Neuronal stem cell (in vitro differentiated cells): ENCODE measurements at regions not wholly inside any gene's neighbourhood (a gene's known extent, or its start where the extent isn't known, plus 50 kb on each side); places are given as distances from the start of the nearest gene placed in this dataset.

ENCODE experiments used
- DNase-seq: peaks from one replicate; pipeline ENCODE4 v3.0.0-alpha.2; 2013; ENCODE audit warnings: low spot score
- H2AFZ ChIP-seq: one replicate; pipeline ENCODE4 v1.6.1; 2013; ENCODE audit warnings: mild to moderate bottlenecking, low read length, inconsistent platforms
- H2AK5ac ChIP-seq: 2 replicates; pipeline ENCODE4 v1.6.1; 2013; ENCODE audit warnings: low read depth, mild to moderate bottlenecking, inconsistent platforms, low read length, moderate library complexity, mixed read lengths
- H2BK120ac ChIP-seq: 2 replicates; pipeline ENCODE4 v1.6.1; 2013; ENCODE audit warnings: low read depth, mild to moderate bottlenecking, inconsistent platforms, low read length, moderate library complexity, mixed read lengths
- H2BK12ac ChIP-seq: one replicate; pipeline ENCODE4 v1.6.1; 2013; ENCODE audit warnings: low read length, inconsistent platforms
- H2BK15ac ChIP-seq: 2 replicates; pipeline ENCODE4 v1.6.1; 2013; ENCODE audit warnings: mild to moderate bottlenecking, low read length, inconsistent platforms, mixed read lengths
- H2BK5ac ChIP-seq: one replicate; pipeline ENCODE4 v1.6.1; 2013; ENCODE audit warnings: inconsistent platforms, mild to moderate bottlenecking, low read length, moderate library complexity
- H3K14ac ChIP-seq: one replicate; pipeline ENCODE4 v1.6.1; 2013; ENCODE audit warnings: low read length, inconsistent platforms
- H3K18ac ChIP-seq: 2 replicates; pipeline ENCODE4 v1.6.1; 2013; ENCODE audit warnings: low read length, inconsistent platforms
- H3K23ac ChIP-seq: 2 replicates; pipeline ENCODE4 v1.6.1; 2013; ENCODE audit warnings: low read depth, mild to moderate bottlenecking, mixed read lengths, low read length, inconsistent platforms; ENCODE audit not compliant: poor library complexity
- H3K27ac ChIP-seq: replicated peaks from 3 replicates; pipeline ENCODE4 v1.5.1; 2013; ENCODE audit warnings: low read length, inconsistent platforms
- H3K27me3 ChIP-seq, 3 experiments: 2 replicates each; pipeline ENCODE4 v1.6.1; 2013; ENCODE audit warnings: low read length in 3 of 3, mild to moderate bottlenecking in 2 of 3, inconsistent platforms in 1 of 3, low read depth in 1 of 3, mixed read lengths in 1 of 3, moderate library complexity in 1 of 3; ENCODE audit not compliant: control insufficient read depth in 3 of 3, insufficient read depth in 3 of 3
- H3K36me3 ChIP-seq, 2 donors: replicated peaks in 1 of 2; 2 replicates each; pipeline ENCODE4 v1.6.1; 2013; ENCODE audit warnings: low read length in 2 of 2; ENCODE audit not compliant: control insufficient read depth in 2 of 2, insufficient read depth in 2 of 2
- H3K4ac ChIP-seq: 2 replicates; pipeline ENCODE4 v1.6.1; 2013; ENCODE audit warnings: inconsistent platforms, mild to moderate bottlenecking, low read length, moderate library complexity
- H3K4me1 ChIP-seq, 2 donors: 1 replicate in 1 of 2; 2 replicates in 1 of 2; pipeline ENCODE4 v1.6.1; 2013; ENCODE audit warnings: low read length in 2 of 2, low read depth in 1 of 2; ENCODE audit not compliant: control insufficient read depth in 2 of 2, insufficient read depth in 1 of 2
- H3K4me2 ChIP-seq: one replicate; pipeline ENCODE4 v1.6.1; 2013; ENCODE audit warnings: mild to moderate bottlenecking, low read length, inconsistent platforms; ENCODE audit not compliant: insufficient read depth, poor library complexity, severe bottlenecking
- H3K4me3 ChIP-seq, 2 donors: 2 replicates each; pipeline ENCODE4 v1.5.1; 2013; ENCODE audit warnings: low read length in 2 of 2, mild to moderate bottlenecking in 2 of 2, inconsistent platforms in 1 of 2, moderate library complexity in 1 of 2
- H3K79me1 ChIP-seq: one replicate; pipeline ENCODE4 v1.6.1; 2013; ENCODE audit warnings: low read depth, mild to moderate bottlenecking, inconsistent platforms, low read length, moderate library complexity
- H3K9ac ChIP-seq: one replicate; pipeline ENCODE4 v1.6.1; 2013; ENCODE audit warnings: mild to moderate bottlenecking, low read depth, low read length, inconsistent platforms; ENCODE audit not compliant: poor library complexity
- H3K9me3 ChIP-seq, 2 donors: replicated peaks in 1 of 2; 2 replicates each; pipeline versions ENCODE3 to v1.6.1; 2013; ENCODE audit warnings: low read length in 2 of 2, mild to moderate bottlenecking in 2 of 2, inconsistent platforms in 1 of 2, low read depth in 1 of 2, mixed read lengths in 1 of 2, moderate library complexity in 1 of 2; ENCODE audit not compliant: control insufficient read depth in 2 of 2, insufficient read depth in 1 of 2
- H4K8ac ChIP-seq: one replicate; pipeline ENCODE4 v1.6.1; 2013; ENCODE audit warnings: low read depth, mild to moderate bottlenecking, inconsistent platforms, low read length, moderate library complexity
- H4K91ac ChIP-seq: one replicate; pipeline ENCODE4 v1.6.1; 2013; ENCODE audit warnings: low read length, low read depth, mild to moderate bottlenecking, inconsistent platforms; ENCODE audit not compliant: poor library complexity
- WGBS, 2 donors: extraction: QIAGEN DNeasy Blood & Tissue Kit; methylation state at CpG; one replicate each; pipeline ENCODE4 v1.1.7; 2013; ENCODE audit warnings: missing lambda C conversion rate in 2 of 2, mixed read lengths in 1 of 2; ENCODE audit not compliant: insufficient read length in 2 of 2, insufficient replicate concordance in 1 of 2; ENCODE audit errors: extremely low coverage in 2 of 2; 5-methylcytosine and 5-hydroxymethylcytosine counted together

DNA sequence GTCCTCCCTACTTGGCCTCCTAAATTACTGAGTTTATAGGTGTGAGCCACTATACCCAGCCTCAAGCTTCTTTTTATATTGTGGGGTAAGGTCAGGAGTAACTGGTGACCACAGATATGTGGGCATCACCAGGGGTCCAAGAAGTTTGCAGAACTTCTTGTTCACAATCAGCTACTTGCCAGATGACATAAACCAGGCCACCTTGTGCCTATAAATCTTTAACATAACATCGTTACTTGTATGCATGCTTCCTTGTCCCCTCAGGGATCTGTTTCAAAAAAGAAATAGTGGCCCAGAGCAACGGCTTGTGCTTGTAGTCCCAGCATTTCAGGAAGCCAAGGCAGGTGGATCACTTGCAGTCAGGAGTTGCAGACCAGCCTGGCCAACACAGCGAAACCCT, 115.1 kb upstream of the FAM174B start:
- no peak overlapping the region for H3K9ac ChIP-seq
- no peak overlapping the region for H2AFZ ChIP-seq
- H3K18ac ChIP-seq, result no peak overlapping the region
- no peak overlapping the region for H2BK12ac ChIP-seq
- no peaks in the 10 kb centered on the region for H3K4me1 ChIP-seq
- H3K4me2 ChIP-seq, result no peak overlapping the region
- no peak for DNase-seq
- no peak overlapping the region for H4K91ac ChIP-seq
- H2AK5ac ChIP-seq, result no peak overlapping the region
- no CpG with 5 or more reads among the region's 3 CpGs for WGBS, 2 donors
- no peaks in the 10 kb centered on the region for H3K27me3 ChIP-seq
- no peak overlapping the region for H3K23ac ChIP-seq
- no peaks in the 10 kb centered on the region for H3K9me3 ChIP-seq
- H2BK5ac ChIP-seq, result no peak overlapping the region
- H3K36me3 ChIP-seq, result no peaks in the 10 kb centered on the region
- H2BK15ac ChIP-seq, result no peak overlapping the region
- H3K14ac ChIP-seq, result no peak overlapping the region
- no peak overlapping the region for H3K27ac ChIP-seq
- no peak overlapping the region for H3K4me3 ChIP-seq
- no peak overlapping the region for H3K4ac ChIP-seq
- H3K79me1 ChIP-seq, result no peaks in the 10 kb centered on the region
- H2BK120ac ChIP-seq, result no peak overlapping the region
- H4K8ac ChIP-seq, result no peak overlapping the region

DNA sequence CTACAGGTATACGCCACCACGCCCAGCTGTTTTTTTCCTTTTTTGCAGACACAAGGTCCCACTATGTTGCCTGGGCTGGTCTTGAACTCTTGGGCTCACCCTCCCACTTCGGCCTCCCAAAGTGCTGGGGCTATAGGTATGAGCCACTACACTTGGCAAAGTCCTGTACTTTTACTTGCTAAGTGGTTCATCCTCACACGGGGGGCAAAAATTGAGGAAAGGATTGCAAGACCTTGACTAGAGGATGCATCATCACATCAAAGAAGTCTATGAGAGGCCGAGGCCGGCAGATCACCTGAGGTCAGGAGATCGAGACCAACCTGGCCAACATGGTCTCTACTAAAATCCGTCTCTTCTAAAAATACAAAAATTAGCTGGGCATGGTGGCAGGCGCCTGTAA, 116.5 kb upstream of the FAM174B start:
- no peaks in the 10 kb centered on the region for H3K36me3 ChIP-seq
- H3K4me3 ChIP-seq, result no peak overlapping the region
- no peak overlapping the region for H2AFZ ChIP-seq
- no peak overlapping the region for H4K8ac ChIP-seq
- no peaks in the 10 kb centered on the region for H3K79me1 ChIP-seq
- H3K18ac ChIP-seq, result no peak overlapping the region
- no peaks in the 10 kb centered on the region for H3K27me3 ChIP-seq
- no peak overlapping the region for H3K4me2 ChIP-seq
- no peak for DNase-seq
- no peak overlapping the region for H2BK5ac ChIP-seq
- H2BK15ac ChIP-seq, result no peak overlapping the region
- H3K4me1 ChIP-seq, result no peaks in the 10 kb centered on the region
- no peak overlapping the region for H3K27ac ChIP-seq
- H4K91ac ChIP-seq, result no peak overlapping the region
- no peak overlapping the region for H3K23ac ChIP-seq
- H2BK120ac ChIP-seq, result no peak overlapping the region
- no CpG with 5 or more reads among the region's 9 CpGs for whole genome bisulfite sequencing, 2 donors
- no peak overlapping the region for H2AK5ac ChIP-seq
- H3K9me3 ChIP-seq, result no peaks in the 10 kb centered on the region
- no peak overlapping the region for H3K14ac ChIP-seq
- no peak overlapping the region for H3K9ac ChIP-seq
- H3K4ac ChIP-seq, result no peak overlapping the region
- no peak overlapping the region for H2BK12ac ChIP-seq

DNA sequence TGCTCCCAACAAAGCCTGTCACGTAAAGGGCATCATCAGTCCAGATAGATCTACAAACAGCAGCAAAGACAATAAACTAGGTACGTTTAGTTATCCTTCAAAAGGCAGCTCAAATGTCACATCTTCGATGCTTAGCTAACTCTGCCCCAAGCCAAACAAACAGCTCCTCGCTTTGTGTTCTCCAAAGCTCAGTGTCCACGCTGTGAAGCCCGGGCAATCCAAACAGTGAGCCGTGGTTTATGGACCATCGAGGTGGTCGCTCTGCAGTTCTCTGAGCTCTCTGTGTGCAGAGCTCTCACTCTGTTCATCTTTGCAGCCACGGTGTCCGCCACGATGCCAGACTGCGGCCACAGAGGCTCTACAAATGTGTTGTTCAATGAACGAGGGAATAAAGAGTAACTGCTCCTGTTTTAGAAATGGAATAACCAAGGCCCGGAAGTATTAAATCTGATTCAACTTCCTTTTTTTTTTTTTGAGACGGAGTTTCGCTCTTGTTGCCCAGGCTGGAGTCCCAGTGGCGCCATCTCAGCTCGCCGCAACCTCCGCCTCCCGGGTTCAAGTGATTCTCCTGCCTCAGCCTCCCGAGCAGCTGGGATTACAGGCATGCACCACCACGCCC, 117.2 kb upstream of the FAM174B start:
- Histone ChIP-seq H2BK120ac (no peak overlapping the region), H2AFZ (no peak overlapping the region), H3K18ac (no peak overlapping the region), H3K4me3 (no peak overlapping the region), H2BK5ac (no peak overlapping the region), H3K9ac (no peak overlapping the region), H4K91ac (no peak overlapping the region), H2BK12ac (no peak overlapping the region), H3K4me2 (no peak overlapping the region), H3K79me1 (no peaks in the 10 kb centered on the region), H3K27ac (no peak overlapping the region), H3K14ac (no peak overlapping the region), H4K8ac (no peak overlapping the region), H2AK5ac (no peak overlapping the region), H3K4ac (no peak overlapping the region), H3K9me3 (no peaks in the 10 kb centered on the region), H3K27me3 (no peaks in the 10 kb centered on the region), H3K23ac (no peak overlapping the region), H2BK15ac (no peak overlapping the region), H3K4me1 (no peaks in the 10 kb centered on the region), H3K36me3 (no peaks in the 10 kb centered on the region)
- DNase-seq, result no peak
- WGBS, 2 donors, result no CpG with 5 or more reads among the region's 24 CpGs

DNA sequence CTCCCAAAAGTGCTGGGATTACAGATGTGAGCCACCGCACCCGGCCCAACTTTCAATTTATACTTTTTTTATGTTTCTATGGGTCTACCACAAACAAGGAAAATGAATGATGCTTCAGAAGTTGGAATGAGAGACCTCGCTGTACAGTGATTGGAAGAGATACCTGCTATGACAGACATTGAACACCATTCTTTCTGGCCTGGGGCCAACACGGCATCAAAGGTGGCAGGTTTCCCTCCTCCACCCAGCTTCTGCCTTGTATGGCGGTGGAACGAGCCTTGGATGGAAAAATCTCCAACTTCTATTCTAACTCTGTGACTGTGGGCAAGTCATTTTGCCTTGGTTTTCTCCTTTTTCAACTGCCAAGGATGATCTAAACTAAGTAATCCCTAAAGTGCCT, 117.8 kb upstream of the FAM174B start:
- Histone ChIP-seq H3K4me1 (no peaks in the 10 kb centered on the region), H2BK15ac (no peak overlapping the region), H3K4me3 (no peak overlapping the region), H3K79me1 (no peaks in the 10 kb centered on the region), H3K9me3 (no peaks in the 10 kb centered on the region), H4K91ac (no peak overlapping the region), H3K18ac (no peak overlapping the region), H3K36me3 (no peaks in the 10 kb centered on the region), H3K4me2 (no peak overlapping the region), H2AK5ac (no peak overlapping the region), H2BK120ac (no peak overlapping the region), H3K23ac (no peak overlapping the region), H3K27me3 (no peaks in the 10 kb centered on the region), H3K4ac (no peak overlapping the region), H3K27ac (no peak overlapping the region), H3K9ac (no peak overlapping the region), H2AFZ (no peak overlapping the region), H3K14ac (no peak overlapping the region), H4K8ac (no peak overlapping the region), H2BK12ac (no peak overlapping the region), H2BK5ac (no peak overlapping the region)
- DNase-seq, result no peak
- WGBS, 2 donors, result no CpG with 5 or more reads among the region's 6 CpGs
